ENCODE measurements at regions not wholly inside any gene's neighbourhood (a gene's known extent, or its start where the extent isn't known, plus 50 kb on each side); places are given as distances from the start of the nearest gene placed in this dataset.

GRCh38 chr1:29586215-29586614 is 349.9 kb downstream of the PTPRU start:
- no peak for DNase-seq (ENCODE audit: low spot score)

DNA sequence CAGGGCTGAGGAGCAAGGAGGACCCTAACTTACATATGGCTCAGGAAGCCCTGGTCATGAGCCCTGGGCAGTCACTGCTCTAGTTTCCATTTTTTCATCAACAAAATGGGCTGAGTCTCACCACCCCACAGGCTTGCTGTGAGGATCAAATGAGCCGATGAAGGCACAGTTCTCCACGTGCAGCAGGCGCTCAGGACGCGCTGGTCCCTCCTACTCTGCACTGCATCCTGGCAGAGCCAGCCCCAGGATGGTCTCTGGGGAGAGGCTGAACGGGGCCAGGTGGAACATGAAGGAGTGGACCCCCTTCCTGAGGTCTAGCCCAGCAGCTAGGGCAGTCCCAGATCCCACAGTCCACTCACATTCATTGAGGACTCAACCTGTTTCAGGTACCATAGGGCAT is 349.3 kb downstream of the PTPRU start:
- DNase-seq (ENCODE audit: low spot score): no peak

- DNase-seq (ENCODE audit: low spot score): no peak
Measured at GRCh38 chr1:29585201-29585600, 348.9 kb downstream of the PTPRU start.

GRCh38 chr1:29584776-29585175 is 348.5 kb downstream of the PTPRU start:
- DNase-seq (ENCODE audit: low spot score): no peak

DNA sequence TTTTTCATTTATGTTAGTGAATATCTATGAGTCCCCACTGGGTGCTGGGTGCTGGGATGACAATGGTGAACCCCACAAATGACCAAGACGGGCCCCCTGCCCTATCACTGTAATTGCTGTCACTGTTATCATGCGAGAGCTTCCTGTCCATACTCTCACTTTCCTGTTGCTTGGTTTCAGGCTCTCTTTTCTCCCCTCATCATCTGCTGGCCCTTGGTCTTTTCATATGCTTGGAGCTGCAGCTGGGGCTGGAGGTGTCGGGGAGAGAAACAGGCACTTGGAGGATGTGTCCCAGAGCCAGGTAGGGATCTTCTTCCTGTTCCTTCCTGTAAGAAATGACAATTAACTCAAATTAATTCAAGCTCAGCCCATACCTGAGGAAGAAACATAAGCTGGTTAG is 348.0 kb downstream of the PTPRU start:
- no peak for DNase-seq (ENCODE audit: low spot score)

GRCh38 chr1:29583727-29584126 is 347.4 kb downstream of the PTPRU start:
- no peak for DNase-seq (ENCODE audit: low spot score)

- DNase-seq (ENCODE audit: low spot score): no peak
Measured at GRCh38 chr1:29581256-29581655, 344.9 kb downstream of the PTPRU start.

- DNase-seq (ENCODE audit: low spot score): no peak
Measured at GRCh38 chr1:29579821-29580425, 343.6 kb downstream of the PTPRU start.

DNA sequence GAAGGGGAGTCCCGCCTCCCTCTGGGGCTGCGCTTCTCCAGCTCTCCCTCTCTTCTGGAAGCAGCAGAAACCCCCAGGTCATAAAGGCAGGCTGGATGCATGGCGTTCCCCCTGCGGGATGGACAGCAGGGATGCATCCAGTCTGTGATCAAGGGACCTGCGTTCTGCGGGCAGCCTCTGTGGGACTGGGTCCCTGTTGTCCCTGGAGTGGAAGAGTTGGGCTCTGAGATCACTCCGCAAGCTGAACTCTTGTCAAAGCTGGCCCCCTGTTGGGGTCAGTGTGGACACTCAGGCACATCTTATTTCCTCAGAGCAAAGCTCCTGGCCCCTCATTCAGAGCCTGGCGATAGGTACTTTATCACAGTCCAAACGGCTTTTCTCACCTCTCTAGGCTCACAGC is 341.2 kb downstream of the PTPRU start:
- DNase-seq (ENCODE audit: low spot score): no peak

DNA sequence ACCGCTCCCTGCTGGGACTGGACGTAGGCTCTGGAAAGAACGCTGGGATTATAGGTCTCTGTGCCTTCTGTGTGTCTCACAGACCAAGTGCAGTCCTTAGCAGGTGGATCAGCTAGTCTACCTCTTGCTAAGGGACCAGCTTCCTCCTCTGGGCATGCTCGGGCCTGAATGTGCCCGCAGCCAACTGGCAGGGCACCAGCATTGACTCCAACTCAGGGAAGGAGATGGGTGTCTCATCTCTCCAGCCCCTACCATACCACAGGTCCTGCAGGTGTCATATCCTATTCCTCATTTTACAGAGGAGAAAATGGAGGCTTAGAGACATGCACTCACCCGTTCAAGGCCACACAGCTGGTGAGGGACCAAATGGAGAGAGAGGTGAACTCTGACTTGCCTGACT is 340.2 kb downstream of the PTPRU start:
- no peak for DNase-seq (ENCODE audit: low spot score)

GRCh38 chr1:29575826-29576225 is 339.5 kb downstream of the PTPRU start:
- no peak for DNase-seq (ENCODE audit: low spot score)

- DNase-seq (ENCODE audit: low spot score): no peak
Measured at GRCh38 chr1:29575277-29575676, 339.0 kb downstream of the PTPRU start.

GRCh38 chr1:29574871-29575270 is 338.5 kb downstream of the PTPRU start:
- DNase-seq (ENCODE audit: low spot score): no peak

DNA sequence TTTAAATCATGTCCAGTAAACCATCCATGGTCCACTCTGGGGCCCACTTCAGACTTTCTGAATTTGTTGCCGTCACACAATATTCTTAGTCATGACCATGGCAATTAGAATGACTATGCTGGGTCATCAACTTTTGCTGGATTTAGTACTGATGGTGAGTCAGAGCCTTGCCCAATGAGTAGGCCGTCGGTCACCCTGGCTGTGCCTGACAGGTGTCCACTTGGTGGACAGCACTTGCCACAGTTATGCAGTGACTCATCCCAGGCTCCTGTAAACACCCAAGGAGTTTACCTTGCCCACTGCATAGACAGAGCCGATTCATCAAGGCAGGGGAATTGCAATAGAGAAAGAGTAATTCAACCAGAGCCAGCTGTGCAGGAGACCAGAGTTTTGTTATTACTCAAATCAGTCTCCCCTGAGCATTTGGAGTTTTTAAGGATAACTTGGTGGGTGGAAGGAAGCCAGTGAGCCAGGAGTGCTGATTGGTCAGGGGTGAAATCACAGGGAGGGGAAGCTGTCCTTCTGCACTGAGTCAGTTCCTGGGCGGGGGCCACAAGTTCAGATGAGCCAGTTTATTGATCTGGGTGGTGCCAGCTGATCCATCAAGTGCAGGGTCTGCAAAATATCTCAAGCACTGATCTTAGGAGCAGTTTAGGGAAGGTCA is 333.8 kb downstream of the PTPRU start:
- no peak for DNase-seq (ENCODE audit: low spot score)

- no peak for DNase-seq (ENCODE audit: low spot score)
Measured at GRCh38 chr1:29567257-29567656, 330.9 kb downstream of the PTPRU start.

- no peak for DNase-seq (ENCODE audit: low spot score)
Measured at GRCh38 chr1:29565490-29565889, 329.2 kb downstream of the PTPRU start.

DNA sequence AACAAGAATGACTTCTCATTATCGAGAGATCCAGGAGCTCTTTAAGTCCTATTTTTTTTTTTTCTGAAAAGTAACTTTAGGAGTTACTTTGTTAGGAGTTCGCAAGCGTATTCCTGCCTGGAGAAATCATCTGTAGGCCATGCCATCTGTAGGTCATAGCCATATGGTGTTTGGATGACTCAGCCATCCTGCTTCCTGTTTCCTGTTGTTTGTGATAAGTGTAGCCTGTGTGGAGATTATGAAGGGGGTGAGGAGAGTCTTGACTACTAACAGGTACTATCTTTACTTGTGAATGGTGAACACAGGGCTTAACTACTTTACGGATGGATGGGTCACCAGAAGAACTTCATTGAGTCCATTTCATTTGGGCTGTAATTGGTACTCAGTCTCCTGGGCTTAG is 327.2 kb downstream of the PTPRU start:
- DNase-seq (ENCODE audit: low spot score): no peak

DNA sequence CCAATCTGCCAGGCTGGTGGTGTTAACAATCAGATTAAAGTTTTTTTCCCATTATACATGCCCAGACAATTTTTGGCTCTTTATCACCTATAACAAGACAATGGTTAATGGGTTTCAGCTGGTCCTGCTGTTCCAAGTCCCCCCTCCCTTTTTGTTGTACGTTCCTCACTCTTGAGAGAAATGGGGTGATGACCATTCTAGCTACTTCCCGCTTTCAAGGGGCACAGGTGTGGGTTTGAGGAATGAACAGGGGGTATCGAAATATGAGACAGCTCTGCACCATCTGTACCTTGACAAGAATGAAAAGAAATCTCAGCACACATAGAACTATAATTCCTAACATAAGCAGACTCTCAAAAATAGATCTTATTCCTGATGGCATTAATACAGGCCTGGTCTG is 326.8 kb downstream of the PTPRU start:
- no peak for DNase-seq (ENCODE audit: low spot score)

GRCh38 chr1:29559056-29559455 is 322.7 kb downstream of the PTPRU start:
- DNase-seq (ENCODE audit: low spot score): no peak

- DNase-seq (ENCODE audit: low spot score): no peak
Measured at GRCh38 chr1:29557701-29558600, 321.6 kb downstream of the PTPRU start.

DNA sequence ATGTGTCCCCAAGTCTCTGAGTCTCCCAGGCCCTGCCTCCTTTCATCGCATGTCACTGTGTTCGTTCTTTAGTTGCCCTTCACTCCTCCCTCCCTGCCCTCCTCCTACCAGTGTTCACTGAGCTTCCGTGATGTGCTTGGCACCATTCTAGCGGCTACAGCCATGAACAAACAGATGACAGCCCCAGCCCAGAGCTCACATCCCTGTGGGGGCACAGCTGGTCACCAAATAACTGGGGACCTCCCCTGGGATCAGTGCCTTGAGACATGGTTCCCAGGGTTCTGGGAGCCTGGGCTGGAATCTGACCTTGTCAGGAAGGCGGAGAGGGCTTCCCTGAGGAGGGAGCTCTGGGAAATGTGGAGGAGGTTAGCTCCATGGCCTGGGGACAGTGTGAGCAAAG is 320.7 kb downstream of the PTPRU start:
- no peak for DNase-seq (ENCODE audit: low spot score)

DNA sequence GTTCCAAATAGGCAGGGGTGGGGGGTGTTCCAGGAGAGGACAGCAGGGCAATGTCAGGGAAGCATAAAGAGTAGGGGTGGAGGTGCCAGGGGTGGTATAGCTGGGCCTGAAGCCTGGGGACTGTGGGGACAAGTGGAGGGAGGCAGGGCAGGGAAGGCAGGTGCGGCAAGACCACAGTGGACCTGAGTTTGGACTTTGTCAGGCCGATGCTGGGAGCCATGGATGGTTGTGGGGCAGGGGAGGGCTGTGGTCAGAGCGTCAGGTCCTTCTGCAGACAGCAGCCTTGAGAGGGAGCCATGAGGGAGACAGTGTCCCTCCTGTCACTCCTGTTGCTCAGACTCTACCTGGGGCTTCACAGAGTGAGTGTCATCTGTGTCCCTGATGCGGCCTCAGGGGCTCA is 320.3 kb downstream of the PTPRU start:
- DNase-seq (ENCODE audit: low spot score): no peak

- no peak for DNase-seq (ENCODE audit: low spot score)
Measured at GRCh38 chr1:29555043-29555620, 318.8 kb downstream of the PTPRU start.

Measured in activated CD4-positive, alpha-beta T cell treated with anti-CD3 and anti-CD28 coated beads, Interleukin-2, Interleukin-4, amounts not matched to agents 100 ng/mL and 50 ng/mL, durations not matched to agents 16 hours and 8 hours (primary cell).